ENCODE measurements at regions not wholly inside any gene's neighbourhood (a gene's known extent, or its start where the extent isn't known, plus 50 kb on each side); places are given as distances from the start of the nearest gene placed in this dataset.

GRCh38 chr2:8484502-8485283 is 197.2 kb upstream of the ID2 start:
- H3K27ac ChIP-seq (ENCODE audit: insufficient read length, low read depth, low read length): no peak overlapping the region
- H2AK5ac ChIP-seq (ENCODE audit: insufficient read length, low read length): no peak overlapping the region
- H4K91ac ChIP-seq (ENCODE audit: insufficient read length, low read depth, low read length): no peak overlapping the region
- H3K9me3 ChIP-seq (ENCODE audit: control insufficient read depth, low read depth, low read length): no peaks in the 10 kb centered on the region
- no peaks in the 10 kb centered on the region for H3K27me3 ChIP-seq (ENCODE audit: insufficient read depth, low read length)
- H3K4me1 Mint-ChIP-seq: peaks cover 8 to 16% of the 10 kb centered on the region in 2 experiments
- no peak overlapping the region for H3K14ac ChIP-seq (ENCODE audit: insufficient read depth, low read length)
- H3K36me3 Mint-ChIP-seq (ENCODE audit: insufficient read depth in 1 of 3, low read depth in 3 of 3): no peaks in the 10 kb centered on the region; a peak in 1 of 7 replicates
- no peaks in the 10 kb centered on the region for H3K79me1 ChIP-seq (ENCODE audit: insufficient read depth, low read depth, low read length, poor library complexity, severe bottlenecking)
- no peak for DNase-seq
- H4K8ac ChIP-seq (replicated peaks; ENCODE audit: insufficient read length, low read depth, low read length): no peak overlapping the region
- no peak overlapping the region for H2AFZ ChIP-seq (ENCODE audit: low read length)
- no CpG with 5 or more reads among the region's 7 CpGs for WGBS (ENCODE audit: extremely low coverage, insufficient read length, low lambda C conversion rate)
- H3K9ac ChIP-seq (ENCODE audit: extremely low read depth, insufficient read length, low read length): no peak overlapping the region
- H2BK120ac ChIP-seq (ENCODE audit: low read depth, low read length, poor library complexity, severe bottlenecking): no peak overlapping the region
- H3K27me3 Mint-ChIP-seq (ENCODE audit: low read depth): peaks cover 1% of the 10 kb centered on the region; the same call in 1 of the 2 replicates
- no peak overlapping the region for H3K4me3 Mint-ChIP-seq
- no peaks in the 10 kb centered on the region for H3K79me2 ChIP-seq (ENCODE audit: insufficient read depth, low read length)
- H2BK15ac ChIP-seq (ENCODE audit: low read depth, low read length): no peak overlapping the region
- H3K56ac ChIP-seq (ENCODE audit: insufficient read length, low read depth, low read length): no peak overlapping the region
- H3K23ac ChIP-seq (ENCODE audit: insufficient read length, low read depth, low read length): no peak overlapping the region
- H3T11ph ChIP-seq (ENCODE audit: low read length): no peak overlapping the region
- H3K4me2 ChIP-seq (ENCODE audit: insufficient read depth, insufficient read length, low read length): no peak overlapping the region
- H3K27ac Mint-ChIP-seq: peak overlapping the region in 1 of 3 experiments; percentile 41; a peak in 1 of 7 replicates
- H4K20me1 ChIP-seq (ENCODE audit: control insufficient read depth, insufficient read depth, insufficient read length): no peaks in the 10 kb centered on the region
- H2BK20ac ChIP-seq (ENCODE audit: low read depth, low read length, poor library complexity, severe bottlenecking): no peak overlapping the region
- no peaks in the 10 kb centered on the region for H3K9me3 Mint-ChIP-seq
- H2BK12ac ChIP-seq (ENCODE audit: insufficient read length, low read depth, low read length): no peak overlapping the region
- no peak overlapping the region for H2BK5ac ChIP-seq (ENCODE audit: insufficient read length, low read length)
- H3K23me2 ChIP-seq (ENCODE audit: insufficient read length, low read depth, low read length, poor library complexity, severe bottlenecking): no peaks in the 10 kb centered on the region
- no peaks in the 10 kb centered on the region for H3K4me1 ChIP-seq (ENCODE audit: insufficient read depth, low read length)
- no peak overlapping the region for H3K18ac ChIP-seq (ENCODE audit: insufficient read length, low read depth, low read length)
- H3K4ac ChIP-seq (ENCODE audit: low read depth, low read length): no peak overlapping the region
- no peak for TF ChIP-seq CTCF (conservative IDR thresholded peaks at IDR 0.05)
- no peak overlapping the region for H4K5ac ChIP-seq (ENCODE audit: insufficient read length, low read depth, low read length)

All from H9 (cell line).